Neural progenitor cell (in vitro differentiated cells): ENCODE measurements at regions not wholly inside any gene's neighbourhood (a gene's known extent, or its start where the extent isn't known, plus 50 kb on each side); places are given as distances from the start of the nearest gene placed in this dataset.

ENCODE experiments used
- CTCF ChIP-seq: fragments of 200-600 bp; sonication (generic); IDR thresholded peaks from 2 replicates; pipeline ENCODE4 v1.5.1; 2017; ENCODE audit warnings: antibody characterized with exemption, mild to moderate bottlenecking
- EZH2 ChIP-seq: fragments of 200-600 bp; sonication (generic); IDR thresholded peaks from 2 replicates; pipeline ENCODE4 v1.6.1; 2017; ENCODE audit warnings: antibody characterized with exemption, mild to moderate bottlenecking, moderate library complexity
- EZH2phosphoT487 ChIP-seq: fragments of 200-600 bp; sonication (generic); IDR thresholded peaks from 2 replicates; pipeline ENCODE4 v1.6.1; 2017; ENCODE audit warnings: antibody characterized with exemption

GRCh38 chrX:95945528-95945927, 739.1 kb upstream of the DIAPH2 start:
- no peak for TF ChIP-seq CTCF
- no peak for TF ChIP-seq EZH2
- no peak for TF ChIP-seq EZH2phosphoT487
